GM18517 (cell line): ENCODE measurements at regions not wholly inside any gene's neighbourhood (a gene's known extent, or its start where the extent isn't known, plus 50 kb on each side); places are given as distances from the start of the nearest gene placed in this dataset.
"Not testable (repeated sequence)": the region's sequence is repeated elsewhere in the genome, so short reads cannot be mapped to it uniquely, and the experiment has no call there.

ENCODE experiments used
- ATAC-seq: cut with Tn5 transposase; IDR thresholded peaks from one replicate; pipeline ENCODE4 v1.9.1; 2021; ENCODE audit warnings: mild to moderate bottlenecking, moderate library complexity; ENCODE audit not compliant: unreplicated experiment

- not testable (repeated sequence) for ATAC-seq
Observed at GRCh38 chr10:90233805-90234204, 532.4 kb downstream of the KIF20B start.

GRCh38 chr10:90245623-90246022 is 544.2 kb downstream of the KIF20B start:
- ATAC-seq, result no peak

GRCh38 chr10:90250784-90251183 is 549.4 kb downstream of the KIF20B start:
- not testable (repeated sequence) for ATAC-seq

GRCh38 chr10:90269699-90270098 is 568.3 kb downstream of the KIF20B start:
- ATAC-seq, result no peak

GRCh38 chr10:90274721-90275468 is 573.5 kb downstream of the KIF20B start:
- ATAC-seq, result no peak

- no peak for ATAC-seq
Observed at GRCh38 chr10:90276894-90277475, 575.6 kb downstream of the KIF20B start.

- ATAC-seq, result no peak
Observed at GRCh38 chr10:90286406-90286805, 571.4 kb downstream of the HTR7 start.

- ATAC-seq, result no peak
Observed at GRCh38 chr10:90286941-90287340, 570.9 kb downstream of the HTR7 start.

- no peak for ATAC-seq
Observed at GRCh38 chr10:90288391-90288933, 569.4 kb downstream of the HTR7 start.

- ATAC-seq, result no peak
Observed at GRCh38 chr10:90289037-90289436, 568.8 kb downstream of the HTR7 start.

GRCh38 chr10:90293616-90294015 is 564.2 kb downstream of the HTR7 start:
- no peak for ATAC-seq

GRCh38 chr10:90294821-90295540 is 562.9 kb downstream of the HTR7 start:
- ATAC-seq, result not testable (repeated sequence)

GRCh38 chr10:90302031-90302430 is 555.8 kb downstream of the HTR7 start:
- ATAC-seq, result not testable (repeated sequence)

- ATAC-seq, result no peak
Observed at GRCh38 chr10:90302758-90303481, 554.9 kb downstream of the HTR7 start.

- no peak for ATAC-seq
Observed at GRCh38 chr10:90304533-90304932, 553.3 kb downstream of the HTR7 start.

GRCh38 chr10:90306187-90306586 is 551.7 kb downstream of the HTR7 start:
- no peak for ATAC-seq

GRCh38 chr10:90308223-90308622 is 549.6 kb downstream of the HTR7 start:
- ATAC-seq, result no peak

GRCh38 chr10:90313576-90314325 is 544.1 kb downstream of the HTR7 start:
- ATAC-seq, result no peak

- no peak for ATAC-seq
Observed at GRCh38 chr10:90314718-90315117, 543.1 kb downstream of the HTR7 start.

- no peak for ATAC-seq
Observed at GRCh38 chr10:90317172-90317571, 540.7 kb downstream of the HTR7 start.
